ENCODE measurements at regions not wholly inside any gene's neighbourhood (a gene's known extent, or its start where the extent isn't known, plus 50 kb on each side); places are given as distances from the start of the nearest gene placed in this dataset.

GRCh38 chr2:164066095-164066494 lies 330.3 kb upstream of the FIGN start:
- Histone ChIP-seq H3K9me1 (replicated peaks; ENCODE audit: control insufficient read depth, extremely low read depth, insufficient read depth, low read length) (no peaks in the 10 kb centered on the region), H3K4me3 (replicated peaks in 1 of 3; ENCODE audit: insufficient read depth in 1 of 3, low read depth in 1 of 3, low read length in 3 of 3) (no peak overlapping the region), H3K4me2 (ENCODE audit: insufficient read depth, low read length) (no peak overlapping the region), H2AFZ (ENCODE audit: low read depth, low read length) (no peak overlapping the region), H3K9me3 (replicated peaks; ENCODE audit: control insufficient read depth, insufficient read depth, low read length) (no peaks in the 10 kb centered on the region), H3K79me2 (ENCODE audit: control insufficient read depth, insufficient read depth, low read length) (no peaks in the 10 kb centered on the region), H3K27ac (ENCODE audit: insufficient read depth, low read depth, low read length) (no peak overlapping the region), H3K4me1 (ENCODE audit: control insufficient read depth, extremely low read depth, insufficient read depth, low read length) (no peaks in the 10 kb centered on the region), H3K36me3 (ENCODE audit: control insufficient read depth in 2 of 2, extremely low read depth in 1 of 2, insufficient read depth in 2 of 2, low read length in 2 of 2) (no peaks in the 10 kb centered on the region), H4K20me1 (replicated peaks; ENCODE audit: control insufficient read depth, extremely low read depth, insufficient read depth, low read length) (no peaks in the 10 kb centered on the region), H3K9ac (replicated peaks; ENCODE audit: extremely low read depth, insufficient read depth, low read length) (no peak overlapping the region), H3K27me3 (ENCODE audit: control insufficient read depth in 2 of 2, insufficient read depth in 2 of 2, low read length in 2 of 2) (peaks cover 4 to 6% of the 10 kb centered on the region in 2 experiments)
- intact Hi-C loops (cut with micrococcal nuclease) (no loop called here), dilution Hi-C loops (cut with MboI; ENCODE audit: extremely low pct_ligation_motif_present, low sequenced_read_pairs) (no loop called here)
- TF ChIP-seq FOS (IDR thresholded peaks at IDR 0.05; ENCODE audit: borderline replicate concordance, insufficient read depth, low read length) (no peak), MAX (IDR thresholded peaks at IDR 0.05; ENCODE audit: insufficient read depth, insufficient read length) (no peak), POLR2A (IDR thresholded peaks at IDR 0.05; ENCODE audit: low read depth, low read length) (no peak)
- ChIA-PET CTCF (interaction anchor here (0.8 to 1.0 kb wide), 3 partner anchors 429 to 884 kb away, joined by 3 to 4 read pairs (median 3); no protein-coding TSS in a partner anchor), POLR2A (no interaction called here)
- FAIRE-seq (no peak), DNase-seq (ENCODE audit: low read depth, low spot score) (no peak)
- BruUV-seq (replicated peaks), result no TSS peak

GRCh38 chr2:164065038-164065437 lies 329.2 kb upstream of the FIGN start:
- Histone ChIP-seq H3K9me3 (replicated peaks; ENCODE audit: control insufficient read depth, insufficient read depth, low read length) (no peaks in the 10 kb centered on the region), H3K36me3 (ENCODE audit: control insufficient read depth in 2 of 2, extremely low read depth in 1 of 2, insufficient read depth in 2 of 2, low read length in 2 of 2) (no peaks in the 10 kb centered on the region), H3K4me1 (ENCODE audit: control insufficient read depth, extremely low read depth, insufficient read depth, low read length) (no peaks in the 10 kb centered on the region), H3K27ac (ENCODE audit: insufficient read depth, low read depth, low read length) (no peak overlapping the region), H3K4me2 (ENCODE audit: insufficient read depth, low read length) (no peak overlapping the region), H2AFZ (ENCODE audit: low read depth, low read length) (no peak overlapping the region), H3K9ac (replicated peaks; ENCODE audit: extremely low read depth, insufficient read depth, low read length) (no peak overlapping the region), H3K4me3 (replicated peaks in 1 of 3; ENCODE audit: insufficient read depth in 1 of 3, low read depth in 1 of 3, low read length in 3 of 3) (no peak overlapping the region), H3K79me2 (ENCODE audit: control insufficient read depth, insufficient read depth, low read length) (no peaks in the 10 kb centered on the region), H3K9me1 (replicated peaks; ENCODE audit: control insufficient read depth, extremely low read depth, insufficient read depth, low read length) (no peaks in the 10 kb centered on the region), H4K20me1 (replicated peaks; ENCODE audit: control insufficient read depth, extremely low read depth, insufficient read depth, low read length) (no peaks in the 10 kb centered on the region), H3K27me3 (ENCODE audit: control insufficient read depth in 2 of 2, insufficient read depth in 2 of 2, low read length in 2 of 2) (peaks cover 3 to 6% of the 10 kb centered on the region in 2 experiments)
- ChIA-PET POLR2A (no interaction called here), CTCF (interaction anchor here (1.0 to 5.6 kb wide), 2 partner anchors 719 to 882 kb away, joined by 3 to 152 read pairs; no protein-coding TSS in a partner anchor)
- intact Hi-C loops (cut with micrococcal nuclease), result no loop called here
- dilution Hi-C loops (cut with MboI; ENCODE audit: extremely low pct_ligation_motif_present, low sequenced_read_pairs), result no loop called here
- TF ChIP-seq FOS (IDR thresholded peaks at IDR 0.05; ENCODE audit: borderline replicate concordance, insufficient read depth, low read length) (no peak), MAX (IDR thresholded peaks at IDR 0.05; ENCODE audit: insufficient read depth, insufficient read length) (no peak), MYC (IDR thresholded peaks at IDR 0.05; ENCODE audit: low read depth, low read length) (no peak), POLR2AphosphoS5 (IDR thresholded peaks at IDR 0.05; ENCODE audit: insufficient read depth, low read depth, low read length) (no peak), JUN (IDR thresholded peaks at IDR 0.05; ENCODE audit: borderline replicate concordance, insufficient read depth, insufficient read length, low read depth) (no peak), GATA2 (IDR thresholded peaks at IDR 0.05; ENCODE audit: insufficient read depth, insufficient read length, low read depth, low read length) (no peak), POLR2A (IDR thresholded peaks at IDR 0.05; ENCODE audit: low read depth, low read length) (no peak), CTCF (IDR thresholded peaks at IDR 0.05; ENCODE audit: extremely low read depth in 1 of 2, insufficient read depth in 1 of 2, low read depth in 1 of 2, low read length in 2 of 2) (no peak), EZH2 (IDR thresholded peaks at IDR 0.05; ENCODE audit: borderline replicate concordance, low read depth, low read length, severe bottlenecking) (no peak)
- no TSS peak for BruUV-seq (replicated peaks)
- DNase-seq (ENCODE audit: low read depth, low spot score) (no peak), FAIRE-seq (no peak)

All from endothelial cell of umbilical vein (primary cell).